ENCODE measurements at regions not wholly inside any gene's neighbourhood (a gene's known extent, or its start where the extent isn't known, plus 50 kb on each side); places are given as distances from the start of the nearest gene placed in this dataset.

GRCh38 chr2:118221536-118222272 lies 133.4 kb downstream of the INSIG2 start (continued):
- TF ChIP-seq REST (IDR thresholded peaks at IDR 0.05; ENCODE audit: borderline replicate concordance) (peak; percentile 61; the same call in 1 of the 2 replicates), REST (CRISPR knock-in tag; IDR thresholded peaks at IDR 0.05; ENCODE audit: low read depth) (no peak), HOXB6 (CRISPR knock-in tag; IDR thresholded peaks at IDR 0.05; ENCODE audit: borderline replicate concordance) (no peak), RBM14 (IDR thresholded peaks at IDR 0.05; ENCODE audit: borderline replicate concordance, insufficient read depth, low read depth, low read length) (no peak), TRIM24 (IDR thresholded peaks at IDR 0.05) (no peak), RBFOX2 (IDR thresholded peaks at IDR 0.05; ENCODE audit: low read depth, low read length) (no peak), DEAF1 (CRISPR knock-in tag; IDR thresholded peaks at IDR 0.05) (peak; percentile 70; the same call in 1 of the 2 replicates)

Data from K562 (cell line).